ENCODE measurements at regions not wholly inside any gene's neighbourhood (a gene's known extent, or its start where the extent isn't known, plus 50 kb on each side); places are given as distances from the start of the nearest gene placed in this dataset.

- no peak overlapping the region for H3K4me2 ChIP-seq
- H3K9ac ChIP-seq = no peak overlapping the region
- H3K4me3 ChIP-seq (ENCODE audit: low read depth in 2 of 2, low read length in 1 of 2) = no peak overlapping the region
- TF ChIP-seq RFX5 (IDR thresholded peaks at IDR 0.05; ENCODE audit: low read length) (no peak), YY1 (IDR thresholded peaks at IDR 0.05; ENCODE audit: low read depth) (no peak), FOXJ3 (CRISPR knock-in tag; IDR thresholded peaks at IDR 0.05) (no peak), IRF3 (IDR thresholded peaks at IDR 0.05; ENCODE audit: low read depth, low read length) (no peak), JUND (IDR thresholded peaks at IDR 0.05) (no peak), MAX (IDR thresholded peaks at IDR 0.05; ENCODE audit: low read depth) (no peak), PBX3 (IDR thresholded peaks at IDR 0.05) (no peak), NFIC (IDR thresholded peaks at IDR 0.05; ENCODE audit: borderline replicate concordance) (no peak)
- H3K36me3 ChIP-seq (replicated peaks in 1 of 2; ENCODE audit: control insufficient read depth in 1 of 2, insufficient read depth in 2 of 2, low read length in 1 of 2) = no peaks in the 10 kb centered on the region
- no peak overlapping the region for H2AFZ ChIP-seq (ENCODE audit: low read depth)
- H4K20me1 ChIP-seq (ENCODE audit: insufficient read depth) = no peaks in the 10 kb centered on the region
- H3K9me3 ChIP-seq = no peaks in the 10 kb centered on the region
- POLR2A ChIA-PET = no interaction called here
- H3K4me1 ChIP-seq (ENCODE audit: control insufficient read depth in 1 of 2, insufficient read depth in 2 of 2, low read depth in 1 of 2, low read length in 1 of 2) = no peaks in the 10 kb centered on the region
- no peak for DNase-seq
- no peaks in the 10 kb centered on the region for H3K27me3 ChIP-seq (ENCODE audit: insufficient read depth)
- WGBS (ENCODE audit: low lambda C conversion rate) = 90% methylated on average over 2 of the region's 2 CpGs
- H3F3A ChIP-seq (replicated peaks; ENCODE audit: insufficient read depth) = no peaks in the 10 kb centered on the region
- CTCF ChIA-PET = interaction anchor here (0.7 kb wide), 1 partner anchor 10 kb away, joined by 3 read pairs; no protein-coding TSS in a partner anchor
- no peaks in the 10 kb centered on the region for H3K79me2 ChIP-seq (ENCODE audit: insufficient read depth)
- H3K9me2 ChIP-seq = no peaks in the 10 kb centered on the region
- H3K27ac ChIP-seq (ENCODE audit: low read depth in 2 of 2, low read length in 1 of 2) = no peak overlapping the region
These were observed 59.8 kb upstream of the NLK start for GRCh38 chr17:27982688-27983087.

- Histone ChIP-seq H3K4me1 (ENCODE audit: control insufficient read depth in 1 of 2, insufficient read depth in 2 of 2, low read depth in 1 of 2, low read length in 1 of 2) (no peaks in the 10 kb centered on the region), H2AFZ (ENCODE audit: low read depth) (no peak overlapping the region), H3K4me2 (no peak overlapping the region), H3K9ac (no peak overlapping the region), H3K9me3 (no peaks in the 10 kb centered on the region), H3K79me2 (ENCODE audit: insufficient read depth) (no peaks in the 10 kb centered on the region), H3K27me3 (ENCODE audit: insufficient read depth) (no peaks in the 10 kb centered on the region), H3K9me2 (no peaks in the 10 kb centered on the region), H3K4me3 (ENCODE audit: low read depth in 2 of 2, low read length in 1 of 2) (no peak overlapping the region), H3F3A (replicated peaks; ENCODE audit: insufficient read depth) (no peaks in the 10 kb centered on the region), H3K36me3 (replicated peaks in 1 of 2; ENCODE audit: control insufficient read depth in 1 of 2, insufficient read depth in 2 of 2, low read length in 1 of 2) (no peaks in the 10 kb centered on the region), H3K27ac (ENCODE audit: low read depth in 2 of 2, low read length in 1 of 2) (no peak overlapping the region), H4K20me1 (ENCODE audit: insufficient read depth) (no peaks in the 10 kb centered on the region)
- ChIA-PET CTCF (no interaction called here), POLR2A (no interaction called here)
- no peak for DNase-seq
- 76% methylated on average over 1 of the region's 1 CpG for WGBS (ENCODE audit: low lambda C conversion rate)
- TF ChIP-seq FOSL2 (IDR thresholded peaks at IDR 0.05; ENCODE audit: borderline replicate concordance, low read depth) (no peak), REST (IDR thresholded peaks at IDR 0.05; ENCODE audit: low read depth, low read length) (no peak), RXRA (IDR thresholded peaks at IDR 0.05; ENCODE audit: borderline replicate concordance, low read depth) (no peak), MXI1 (IDR thresholded peaks at IDR 0.05; ENCODE audit: low read depth, low read length) (no peak), RAD21 (IDR thresholded peaks at IDR 0.05; ENCODE audit: low read length) (no peak), USF1 (IDR thresholded peaks at IDR 0.05; ENCODE audit: borderline replicate concordance, low read depth) (no peak), MEF2A (IDR thresholded peaks at IDR 0.05; ENCODE audit: borderline replicate concordance, low read depth) (no peak), FOXM1 (IDR thresholded peaks at IDR 0.05; ENCODE audit: low read depth) (no peak), EP300 (IDR thresholded peaks at IDR 0.05; ENCODE audit: borderline replicate concordance in 1 of 2, low read depth in 1 of 2, low read length in 1 of 2) (no peak), TCF12 (IDR thresholded peaks at IDR 0.05) (no peak), ZBTB33 (IDR thresholded peaks at IDR 0.05; ENCODE audit: borderline replicate concordance, low read depth) (no peak), NRF1 (IDR thresholded peaks at IDR 0.05; ENCODE audit: low read depth, low read length) (no peak), GABPA (IDR thresholded peaks at IDR 0.05; ENCODE audit: low read depth) (no peak), TEAD4 (IDR thresholded peaks at IDR 0.05; ENCODE audit: borderline replicate concordance, insufficient read depth) (no peak), NFIC (IDR thresholded peaks at IDR 0.05; ENCODE audit: borderline replicate concordance) (no peak)
These were observed 58.6 kb upstream of the NLK start for GRCh38 chr17:27983853-27984252.

All from SK-N-SH (cell line).